SKM-1 treated with dmso at 0.1 percent for 144 hours (cell line): ENCODE measurements at regions not wholly inside any gene's neighbourhood (a gene's known extent, or its start where the extent isn't known, plus 50 kb on each side); places are given as distances from the start of the nearest gene placed in this dataset.

Experiments
- DNase-seq: peaks from one replicate; lab custom pipeline; 2025; ENCODE audit not compliant: unreplicated experiment; lab: John Stamatoyannopoulos, UW

- DNase-seq = peak; percentile 57
Measured at GRCh38 chr18:78169174-78169864, 810.3 kb upstream of the SALL3 start.

DNA sequence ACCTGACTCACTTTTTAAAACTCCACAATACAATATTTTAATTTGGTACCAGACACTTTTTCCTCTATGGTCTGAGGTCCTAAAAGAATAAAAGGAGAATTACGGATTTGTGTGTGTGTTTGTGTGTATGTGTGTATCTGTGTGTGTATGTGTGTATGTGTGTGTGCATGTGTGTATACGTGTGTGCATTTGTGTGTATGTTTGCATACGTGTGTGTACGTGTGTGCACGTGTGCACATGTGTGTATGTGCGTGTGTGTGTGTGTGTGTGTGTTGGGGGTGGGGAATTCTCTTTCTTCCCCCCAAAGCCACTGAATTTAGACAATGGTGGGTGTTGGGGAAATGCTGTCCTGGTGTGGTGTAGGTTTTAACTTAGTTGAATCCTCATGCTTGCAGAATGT lies 807.7 kb upstream of the SALL3 start:
- no peak for DNase-seq

DNA sequence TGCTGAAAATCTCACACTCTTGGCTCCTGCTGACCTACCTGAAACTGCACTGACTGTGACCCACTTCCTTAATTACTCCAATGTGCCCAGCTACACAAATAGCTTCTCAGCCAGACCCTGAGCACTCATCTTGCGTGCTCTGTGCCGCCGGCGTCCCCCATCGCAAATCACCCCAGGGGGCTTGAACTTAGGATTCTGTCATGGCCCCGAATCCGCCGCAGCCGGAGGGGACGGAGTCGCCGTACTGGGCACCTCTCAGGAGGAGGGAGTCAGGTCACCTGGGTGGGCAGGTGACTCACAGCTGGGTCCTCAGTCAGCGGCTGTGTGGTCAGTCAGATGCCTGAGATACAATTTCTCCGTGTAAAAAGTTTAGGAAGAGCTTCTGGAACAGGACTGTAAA lies 804.9 kb upstream of the SALL3 start:
- DNase-seq = no peak

DNA sequence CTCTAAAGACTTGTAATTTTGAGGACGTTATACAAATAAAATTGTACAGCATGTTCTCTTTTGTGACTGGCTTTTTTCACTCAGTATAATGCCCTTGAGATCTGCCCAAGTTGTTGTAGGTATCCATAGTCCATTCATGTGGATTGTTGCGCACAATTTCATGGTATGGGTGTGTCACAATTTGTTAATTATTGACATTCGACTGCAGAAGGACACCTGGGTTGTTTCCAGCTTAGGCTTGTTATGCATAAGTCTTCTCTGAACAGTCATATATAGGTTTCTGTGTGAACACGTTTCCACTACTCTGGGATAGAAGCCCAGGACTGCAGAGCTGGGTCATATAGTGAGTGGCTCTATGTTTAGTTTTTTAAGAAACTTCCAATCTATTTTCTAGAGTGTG lies 800.8 kb upstream of the SALL3 start:
- no peak for DNase-seq

- no peak for DNase-seq
Measured at GRCh38 chr18:78180741-78181140, 798.9 kb upstream of the SALL3 start.

DNA sequence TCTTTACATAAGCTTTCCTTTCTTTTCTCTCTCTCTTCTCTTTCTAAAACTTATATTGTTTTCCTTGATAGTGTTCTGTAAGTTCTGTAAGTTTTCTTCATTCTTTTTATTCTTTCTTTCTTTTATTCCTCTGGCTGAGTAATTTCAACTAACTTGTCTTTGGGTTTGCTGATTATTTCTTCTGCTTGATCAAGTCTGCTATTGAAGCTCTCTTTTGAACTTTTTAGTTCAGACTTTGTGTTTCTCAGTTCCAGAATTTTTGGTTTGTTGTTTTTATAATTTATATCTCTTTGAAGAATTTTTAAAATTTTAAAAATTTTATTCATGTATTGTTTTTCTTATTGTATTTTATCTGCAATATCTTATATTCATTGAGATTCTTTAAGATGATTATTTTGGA lies 795.8 kb upstream of the SALL3 start:
- DNase-seq = no peak

DNA sequence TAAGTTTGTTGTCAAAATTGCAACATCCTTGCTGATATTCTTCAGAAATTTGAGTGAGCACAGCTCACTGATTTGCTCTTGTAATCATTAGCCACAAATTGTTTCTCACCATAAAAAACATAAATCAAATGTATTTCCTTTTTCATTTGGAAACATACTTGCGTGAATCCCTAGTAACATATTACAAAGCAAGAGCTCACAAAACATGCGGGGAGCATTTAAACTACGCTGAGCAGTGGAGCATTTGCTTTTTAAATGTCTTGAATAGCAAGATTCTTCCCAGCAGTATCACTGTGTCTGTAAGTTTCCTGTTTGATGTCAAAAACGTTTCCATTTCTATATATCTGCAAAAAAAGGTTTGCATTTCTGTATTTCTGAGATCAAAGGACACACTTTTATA lies 788.3 kb upstream of the SALL3 start:
- DNase-seq = no peak

DNA sequence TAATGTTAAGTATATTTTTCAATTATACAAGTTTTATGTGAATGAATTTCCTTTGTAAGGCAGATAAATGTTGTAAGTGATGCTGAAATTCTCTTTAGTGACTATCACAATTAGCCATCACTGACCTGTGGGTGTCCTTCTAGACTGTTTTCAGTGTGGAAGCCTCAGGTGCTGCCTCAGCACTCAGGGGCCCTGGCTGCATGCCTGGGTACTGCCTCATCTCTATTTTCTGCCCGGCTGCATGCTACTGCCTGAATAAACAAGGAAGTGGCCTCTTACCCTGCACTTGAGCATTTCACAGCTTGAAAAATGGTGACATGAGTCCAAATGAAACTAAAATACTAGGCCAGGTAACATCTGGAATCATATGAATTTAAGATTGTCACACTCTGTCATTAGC lies 787.6 kb upstream of the SALL3 start:
- DNase-seq = no peak

DNA sequence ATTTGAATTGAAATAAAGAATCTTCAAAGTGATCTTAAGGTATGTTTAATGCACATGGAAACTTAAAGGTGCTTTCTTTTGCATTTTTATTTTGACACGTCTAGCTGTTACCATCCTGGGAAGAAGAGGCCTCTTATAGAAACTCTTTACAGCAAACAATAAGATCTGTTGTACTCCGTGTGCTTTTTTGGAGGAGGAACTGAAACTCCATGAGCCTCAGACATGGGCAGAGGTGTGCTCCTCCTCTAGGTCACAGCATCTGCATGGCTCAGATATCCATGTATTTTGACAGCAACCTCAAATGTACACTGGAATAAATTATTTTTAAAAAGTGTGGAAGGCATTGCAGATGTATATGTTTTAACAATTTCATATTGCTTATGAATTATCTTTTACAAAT lies 783.3 kb upstream of the SALL3 start:
- DNase-seq = no peak

- no peak for DNase-seq
Measured at GRCh38 chr18:78199002-78199401, 780.6 kb upstream of the SALL3 start.

DNA sequence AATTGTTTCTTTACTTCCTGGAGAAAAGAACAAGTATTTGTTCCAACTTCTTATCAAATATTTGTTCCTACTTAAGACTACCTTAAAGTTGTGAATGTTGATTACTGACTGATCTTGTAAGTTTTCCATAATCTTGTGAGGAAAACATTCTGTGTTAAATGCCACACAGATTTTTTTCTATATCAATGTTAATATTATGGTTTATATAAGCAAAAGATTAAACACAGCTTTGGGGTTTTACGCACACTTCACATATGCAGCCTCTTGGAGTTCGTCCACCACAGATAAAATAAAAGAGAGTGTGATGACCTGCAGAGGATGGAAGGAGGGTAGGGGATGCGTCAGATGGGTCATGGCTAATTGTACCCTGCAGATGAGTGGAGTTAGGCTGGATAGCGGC lies 780.0 kb upstream of the SALL3 start:
- DNase-seq = no peak

GRCh38 chr18:78207942-78208341 lies 771.7 kb upstream of the SALL3 start:
- DNase-seq = no peak

DNA sequence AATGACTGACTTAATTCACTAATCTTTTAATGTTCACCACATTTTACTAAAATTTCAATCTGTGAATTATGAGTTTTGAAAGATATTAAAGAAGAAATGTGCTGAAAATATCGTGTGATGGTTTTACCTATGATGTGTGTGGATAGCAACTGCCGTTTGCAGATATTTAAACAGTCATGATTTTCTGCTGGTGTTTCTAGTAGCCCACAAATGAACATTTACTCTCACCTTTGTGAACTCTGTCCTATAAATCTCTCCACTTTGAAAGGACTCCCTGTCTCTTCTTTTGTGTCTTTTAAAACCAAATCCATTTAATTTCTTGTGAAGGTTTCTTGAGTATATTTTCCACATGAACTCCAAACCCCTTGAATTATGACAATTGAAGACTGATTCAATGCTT lies 771.2 kb upstream of the SALL3 start:
- DNase-seq = no peak

- no peak for DNase-seq
Measured at GRCh38 chr18:78213361-78213994, 766.1 kb upstream of the SALL3 start.

GRCh38 chr18:78221496-78221895 lies 758.1 kb upstream of the SALL3 start:
- no peak for DNase-seq

DNA sequence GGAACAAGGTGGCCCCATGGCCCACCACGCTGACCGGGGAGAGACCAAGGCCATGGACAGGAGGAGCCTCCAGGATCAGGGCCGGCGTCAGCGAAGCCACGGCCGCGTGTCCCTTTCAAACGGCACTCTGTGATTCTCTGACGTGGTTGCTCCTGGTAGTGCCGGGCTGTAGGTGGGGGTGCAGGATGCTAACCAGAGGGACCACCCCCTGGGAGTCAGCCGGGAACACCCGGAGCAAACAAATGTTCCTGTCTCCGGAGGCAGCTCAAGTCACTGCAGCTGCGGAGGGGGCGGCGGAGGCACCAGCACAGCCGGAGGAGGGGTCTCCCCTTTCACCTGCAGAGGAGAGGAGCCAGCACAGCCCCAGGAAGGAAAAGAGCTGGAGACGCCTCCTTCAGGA lies 750.6 kb upstream of the SALL3 start:
- no peak for DNase-seq

- no peak for DNase-seq
Measured at GRCh38 chr18:78230911-78231310, 748.7 kb upstream of the SALL3 start.

- DNase-seq = no peak
Measured at GRCh38 chr18:78232196-78232595, 747.4 kb upstream of the SALL3 start.

DNA sequence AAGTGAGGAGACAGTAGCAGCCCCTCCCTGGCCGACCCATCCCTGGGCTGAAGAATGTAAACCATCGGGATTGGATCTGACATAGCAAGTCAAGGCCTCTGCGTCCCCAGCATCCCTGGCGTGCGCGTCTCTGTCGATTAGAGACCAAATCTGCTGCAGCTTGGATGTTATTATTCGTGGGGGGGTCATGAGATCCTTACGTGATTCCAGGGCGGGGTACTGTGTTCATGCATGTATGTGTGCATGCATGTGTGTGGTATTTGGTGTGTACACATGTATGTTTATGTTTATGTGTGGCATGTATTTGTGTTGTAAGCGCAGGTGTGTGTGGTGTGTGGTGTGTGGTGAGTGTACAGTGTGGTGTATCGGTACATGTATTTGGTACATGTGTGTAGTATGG lies 741.8 kb upstream of the SALL3 start:
- DNase-seq = no peak

- DNase-seq = no peak
Measured at GRCh38 chr18:78238404-78239089, 741.1 kb upstream of the SALL3 start.

DNA sequence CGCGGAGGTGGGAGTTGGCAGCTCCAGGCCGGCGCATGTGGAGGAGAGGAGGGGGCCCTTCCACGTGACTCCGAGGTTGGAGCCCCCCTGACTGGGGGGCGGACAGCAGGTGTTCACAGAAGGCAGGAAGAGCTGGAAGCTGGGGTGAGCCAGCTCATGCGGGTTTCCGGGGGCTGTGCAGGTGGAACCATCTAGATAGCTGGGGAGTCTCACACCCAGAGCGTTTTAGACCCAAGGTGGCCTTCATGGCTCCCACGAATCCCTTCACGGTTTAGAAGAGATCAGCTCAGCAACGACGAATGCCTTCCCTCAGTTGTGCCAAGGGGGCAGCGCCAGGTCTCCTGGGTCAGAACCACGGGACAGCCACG lies 740.5 kb upstream of the SALL3 start:
- no peak for DNase-seq

DNA sequence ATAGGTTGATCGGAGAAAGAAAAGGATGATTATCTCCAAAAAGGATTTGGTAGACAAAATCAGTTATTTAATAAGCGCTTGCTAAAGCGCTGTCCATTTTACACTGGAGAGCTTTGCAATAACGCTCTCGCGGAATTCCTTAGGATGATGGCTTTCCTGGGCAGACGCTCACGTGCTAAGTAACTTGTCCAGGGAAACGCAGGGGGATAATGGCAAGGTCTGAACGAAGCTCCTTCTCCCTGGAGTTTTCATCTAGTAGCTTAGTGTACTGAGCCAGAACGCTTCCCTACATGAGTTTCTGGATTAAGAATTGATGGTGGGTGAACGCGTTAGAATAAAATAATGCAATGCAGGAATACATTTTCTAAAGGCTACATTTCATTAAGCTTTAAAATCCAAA lies 739.5 kb upstream of the SALL3 start:
- DNase-seq = no peak
